Breast epithelium (tissue), 3 donors: ENCODE measurements at regions not wholly inside any gene's neighbourhood (a gene's known extent, or its start where the extent isn't known, plus 50 kb on each side); places are given as distances from the start of the nearest gene placed in this dataset.

ENCODE experiments used
- CTCF ChIP-seq, 3 donors: fragments of 450-650 bp; IDR thresholded peaks; one replicate each; pipeline ENCODE4 v1.5.1; 2016 to 2017; ENCODE audit warnings: antibody characterized with exemption in 3 of 3, mild to moderate bottlenecking in 3 of 3, moderate library complexity in 3 of 3
- POLR2A ChIP-seq: fragments of 450-650 bp; IDR thresholded peaks from one replicate; pipeline ENCODE4 v1.6.1; 2016; ENCODE audit warnings: antibody characterized with exemption, mild to moderate bottlenecking, moderate library complexity

- TF ChIP-seq CTCF (IDR thresholded peaks at IDR 0.05) (no peak), POLR2A (no peak)
Observed at GRCh38 chr3:95565502-95565901, 1248.9 kb upstream of the EPHA6 start.
